ENCODE measurements at regions not wholly inside any gene's neighbourhood (a gene's known extent, or its start where the extent isn't known, plus 50 kb on each side); places are given as distances from the start of the nearest gene placed in this dataset.
A peak's percentile ranks its signal among the peaks of the same experiment; 100 is the strongest.

GRCh38 chr7:47040795-47041347, 541.0 kb downstream of the TNS3 start:
- DNase-seq = no peak

GRCh38 chr7:47039904-47040303, 542.0 kb downstream of the TNS3 start:
- DNase-seq = no peak

GRCh38 chr7:47039089-47039648, 542.7 kb downstream of the TNS3 start:
- DNase-seq = peak; percentile 89

GRCh38 chr7:47038621-47039020, 543.3 kb downstream of the TNS3 start:
- DNase-seq = no peak

- DNase-seq = no peak
Observed at GRCh38 chr7:47037607-47038006, 544.3 kb downstream of the TNS3 start.

GRCh38 chr7:47036909-47037308, 545.0 kb downstream of the TNS3 start:
- no peak for DNase-seq

- no peak for DNase-seq
Observed at GRCh38 chr7:47035522-47035921, 546.4 kb downstream of the TNS3 start.

- DNase-seq = peak; percentile 63
Observed at GRCh38 chr7:47034180-47034579, 547.7 kb downstream of the TNS3 start.

- DNase-seq = no peak
Observed at GRCh38 chr7:47032536-47032908, 549.4 kb downstream of the TNS3 start.

- no peak for DNase-seq
Observed at GRCh38 chr7:47031786-47032535, 550.0 kb downstream of the TNS3 start.

GRCh38 chr7:47028284-47028683, 553.6 kb downstream of the TNS3 start:
- no peak for DNase-seq

GRCh38 chr7:47027695-47028240, 554.1 kb downstream of the TNS3 start:
- no peak for DNase-seq

GRCh38 chr7:47026780-47027361, 555.0 kb downstream of the TNS3 start:
- DNase-seq = no peak

- no peak for DNase-seq
Observed at GRCh38 chr7:47024991-47025390, 556.9 kb downstream of the TNS3 start.

- no peak for DNase-seq
Observed at GRCh38 chr7:47008461-47008860, 573.5 kb downstream of the TNS3 start.

- no peak for DNase-seq
Observed at GRCh38 chr7:47007471-47007870, 574.4 kb downstream of the TNS3 start.

- DNase-seq = no peak
Observed at GRCh38 chr7:47000561-47000960, 581.4 kb downstream of the TNS3 start.

- DNase-seq = no peak
Observed at GRCh38 chr7:46999866-47000265, 582.0 kb downstream of the TNS3 start.

- DNase-seq = no peak
Observed at GRCh38 chr7:46996972-46997371, 584.9 kb downstream of the TNS3 start.

GRCh38 chr7:46993396-46993795, 588.5 kb downstream of the TNS3 start:
- no peak for DNase-seq

- DNase-seq = no peak
Observed at GRCh38 chr7:46990761-46991160, 591.1 kb downstream of the TNS3 start.

GRCh38 chr7:46989247-46989646, 592.7 kb downstream of the TNS3 start:
- no peak for DNase-seq

GRCh38 chr7:46982928-46983327, 599.0 kb downstream of the TNS3 start:
- no peak for DNase-seq

GRCh38 chr7:46979439-46979838, 602.5 kb downstream of the TNS3 start:
- no peak for DNase-seq

Data from islet precursor cell (in vitro differentiated cells).